Peyer's patch (tissue), 4 donors: ENCODE measurements at regions not wholly inside any gene's neighbourhood (a gene's known extent, or its start where the extent isn't known, plus 50 kb on each side); places are given as distances from the start of the nearest gene placed in this dataset.

Experiments used
- DNase-seq, 3 donors: peaks; one replicate each; pipeline ENCODE4 v3.0.0-alpha.2; 2017 to 2019
- H3K27ac ChIP-seq, 4 donors: fragments of 200-600 bp; sonication (generic); one replicate each; pipeline ENCODE4 v1.5.1; 2016 to 2019
- H3K27me3 ChIP-seq, 2 donors: fragments of 200-600 bp; sonication (generic); one replicate each; pipeline ENCODE4 v1.5.1; 2019
- H3K36me3 ChIP-seq, 3 donors: fragments of 200-600 bp; sonication (generic); one replicate each; pipeline ENCODE4 v1.5.1; 2016 to 2019
- H3K4me1 ChIP-seq, 4 donors: fragments of 200-600 bp; sonication (generic); one replicate each; pipeline ENCODE4 v1.5.1; 2016 to 2019
- H3K4me3 ChIP-seq, 4 donors: fragments of 200-600 bp; sonication (generic); 1 replicate in 3 of 4; 2 replicates in 1 of 4; pipeline ENCODE4 v1.5.1; 2016 to 2019; ENCODE audit warnings: mild to moderate bottlenecking in 1 of 4
- H3K9me3 ChIP-seq, 4 donors: fragments of 200-600 bp; sonication (generic); one replicate each; pipeline ENCODE4 v1.5.1; 2016 to 2019; ENCODE audit warnings: mild to moderate bottlenecking in 1 of 4
- CTCF ChIP-seq, 6 experiments: fragments of 450-650 bp in 4 of 6; fragments of 200-600 bp in 2 of 6; sonication (generic) in 1 of 6; IDR thresholded peaks; one replicate each; pipeline ENCODE4 v1.5.1; 2017 to 2019; ENCODE audit warnings: antibody characterized with exemption in 6 of 6, mild to moderate bottlenecking in 3 of 6, moderate library complexity in 1 of 6
- POLR2A ChIP-seq, 2 donors: fragments of 450-650 bp; IDR thresholded peaks; one replicate each; pipeline ENCODE4 v1.5.1; 2017; ENCODE audit warnings: antibody characterized with exemption in 2 of 2, mild to moderate bottlenecking in 2 of 2, moderate library complexity in 2 of 2

- TF ChIP-seq POLR2A (IDR thresholded peaks at IDR 0.05): no peak
- TF ChIP-seq CTCF (IDR thresholded peaks at IDR 0.05): no peak
- H3K9me3 ChIP-seq: no peaks in the 10 kb centered on the region
- H3K4me1 ChIP-seq: no peaks in the 10 kb centered on the region
- no peaks in the 10 kb centered on the region for H3K27me3 ChIP-seq
- no peak overlapping the region for H3K27ac ChIP-seq
- no peak for DNase-seq
- H3K36me3 ChIP-seq: no peaks in the 10 kb centered on the region
- no peak overlapping the region for H3K4me3 ChIP-seq
Measured at GRCh38 chrX:140933016-140933415, 69.4 kb upstream of the SPANXB1 start.

GRCh38 chrX:140933874-140934655 is 68.3 kb upstream of the SPANXB1 start:
- DNase-seq: no peak
- H3K27ac ChIP-seq: no peak overlapping the region
- no peaks in the 10 kb centered on the region for H3K4me1 ChIP-seq
- H3K4me3 ChIP-seq: no peak overlapping the region
- H3K9me3 ChIP-seq: no peaks in the 10 kb centered on the region
- TF ChIP-seq CTCF (IDR thresholded peaks at IDR 0.05): no peak
- TF ChIP-seq POLR2A (IDR thresholded peaks at IDR 0.05): no peak
- H3K27me3 ChIP-seq: no peaks in the 10 kb centered on the region
- no peaks in the 10 kb centered on the region for H3K36me3 ChIP-seq

- Histone ChIP-seq H3K4me1 (no peaks in the 10 kb centered on the region), H3K36me3 (no peaks in the 10 kb centered on the region), H3K27ac (no peak overlapping the region), H3K4me3 (no peak overlapping the region), H3K9me3 (no peaks in the 10 kb centered on the region), H3K27me3 (no peaks in the 10 kb centered on the region)
- DNase-seq: no peak
- TF ChIP-seq POLR2A (IDR thresholded peaks at IDR 0.05): no peak
- TF ChIP-seq CTCF (IDR thresholded peaks at IDR 0.05): no peak
Measured at GRCh38 chrX:140943513-140943912, 58.9 kb upstream of the SPANXB1 start.

GRCh38 chrX:140944710-140945109 is 57.7 kb upstream of the SPANXB1 start:
- Histone ChIP-seq H3K36me3 (no peaks in the 10 kb centered on the region), H3K27ac (no peak overlapping the region), H3K27me3 (no peaks in the 10 kb centered on the region), H3K4me3 (no peak overlapping the region), H3K9me3 (no peaks in the 10 kb centered on the region), H3K4me1 (no peaks in the 10 kb centered on the region)
- no peak for DNase-seq
- TF ChIP-seq POLR2A (IDR thresholded peaks at IDR 0.05) (no peak), CTCF (IDR thresholded peaks at IDR 0.05) (no peak)

- no peak for DNase-seq
- Histone ChIP-seq H3K27ac (no peak overlapping the region), H3K9me3 (no peaks in the 10 kb centered on the region), H3K36me3 (no peaks in the 10 kb centered on the region), H3K27me3 (no peaks in the 10 kb centered on the region), H3K4me1 (no peaks in the 10 kb centered on the region), H3K4me3 (no peak overlapping the region)
- TF ChIP-seq POLR2A (IDR thresholded peaks at IDR 0.05) (no peak), CTCF (IDR thresholded peaks at IDR 0.05) (no peak)
Measured at GRCh38 chrX:140948827-140949226, 53.6 kb upstream of the SPANXB1 start.
